ENCODE measurements at regions not wholly inside any gene's neighbourhood (a gene's known extent, or its start where the extent isn't known, plus 50 kb on each side); places are given as distances from the start of the nearest gene placed in this dataset.

DNA sequence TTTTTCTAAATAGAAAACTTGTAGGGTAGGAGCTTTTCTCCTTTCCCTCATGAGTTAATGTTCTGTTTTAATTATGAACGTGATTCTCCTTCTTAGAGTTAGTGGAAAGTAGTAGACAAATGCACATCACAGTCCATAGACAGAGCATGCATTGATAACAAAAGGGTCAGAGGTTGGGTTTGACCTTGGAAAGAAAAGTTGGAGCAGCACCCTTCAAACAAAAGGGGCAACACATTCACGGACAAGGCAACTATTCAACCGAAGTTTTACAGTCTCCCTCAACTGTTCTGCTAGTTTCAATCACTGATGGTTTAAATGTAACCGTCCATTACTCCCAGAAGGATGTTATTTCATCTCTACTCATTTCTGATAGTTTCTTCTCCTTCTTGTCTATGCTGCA lies 103.4 kb upstream of the MAOA start:
- TF ChIP-seq BHLHE40 (IDR thresholded peaks at IDR 0.05; ENCODE audit: borderline replicate concordance) (no peak), SUZ12 (IDR thresholded peaks at IDR 0.05) (no peak), LEF1 (IDR thresholded peaks at IDR 0.05; ENCODE audit: borderline replicate concordance) (no peak), NFRKB (IDR thresholded peaks at IDR 0.05) (no peak), FOXA1 (IDR thresholded peaks at IDR 0.05) (no peak), HDGF (IDR thresholded peaks at IDR 0.05; ENCODE audit: borderline replicate concordance) (no peak), ELF4 (IDR thresholded peaks at IDR 0.05) (no peak), CTBP1 (IDR thresholded peaks at IDR 0.05; ENCODE audit: borderline replicate concordance) (no peak), SP1 (IDR thresholded peaks at IDR 0.05) (no peak), L3MBTL2 (conservative IDR thresholded peaks at IDR 0.05) (no peak), FOXM1 (IDR thresholded peaks at IDR 0.05; ENCODE audit: borderline replicate concordance) (no peak), ARNT (IDR thresholded peaks at IDR 0.05) (no peak), FOXK2 (IDR thresholded peaks at IDR 0.05) (no peak), TARDBP (IDR thresholded peaks at IDR 0.05) (no peak), ZNF384 (IDR thresholded peaks at IDR 0.05) (no peak)
- TF ChIP-seq, protein P1, sequence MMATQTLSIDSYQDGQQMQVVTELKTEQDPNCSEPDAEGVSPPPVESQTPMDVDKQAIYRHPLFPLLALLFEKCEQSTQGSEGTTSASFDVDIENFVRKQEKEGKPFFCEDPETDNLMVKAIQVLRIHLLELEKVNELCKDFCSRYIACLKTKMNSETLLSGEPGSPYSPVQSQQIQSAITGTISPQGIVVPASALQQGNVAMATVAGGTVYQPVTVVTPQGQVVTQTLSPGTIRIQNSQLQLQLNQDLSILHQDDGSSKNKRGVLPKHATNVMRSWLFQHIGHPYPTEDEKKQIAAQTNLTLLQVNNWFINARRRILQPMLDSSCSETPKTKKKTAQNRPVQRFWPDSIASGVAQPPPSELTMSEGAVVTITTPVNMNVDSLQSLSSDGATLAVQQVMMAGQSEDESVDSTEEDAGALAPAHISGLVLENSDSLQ (IDR thresholded peaks at IDR 0.05) = no peak
- CTCF ChIA-PET = no interaction called here
- DNase-seq (ENCODE audit: extremely low spot score) = no peak
- POLR2A ChIA-PET = no interaction called here

DNA sequence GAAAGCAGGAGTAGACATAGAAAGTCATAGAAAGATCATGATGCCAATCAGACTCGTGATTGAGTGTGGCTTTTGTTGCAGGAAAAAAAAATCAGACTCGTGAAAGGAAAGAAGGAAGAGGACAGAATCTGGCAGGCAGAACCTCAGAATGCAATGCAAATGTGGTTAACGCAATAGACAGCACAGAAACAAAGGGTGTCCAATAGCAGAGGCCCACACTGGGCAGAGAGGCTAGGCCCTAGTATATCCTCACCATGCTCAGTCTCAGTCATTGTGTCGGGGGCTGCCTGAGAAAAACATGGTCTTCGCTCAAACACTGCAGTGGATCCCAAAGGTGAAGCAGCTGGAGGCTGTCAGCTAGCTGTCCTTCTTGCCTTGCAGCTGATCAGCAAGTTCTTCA lies 102.8 kb upstream of the MAOA start:
- DNase-seq (ENCODE audit: extremely low spot score) = no peak
- CTCF ChIA-PET = no interaction called here
- POLR2A ChIA-PET = no interaction called here
- no peak for TF ChIP-seq SP1 (IDR thresholded peaks at IDR 0.05)
- TF ChIP-seq CTBP1 (IDR thresholded peaks at IDR 0.05; ENCODE audit: borderline replicate concordance) = no peak
- no peak for TF ChIP-seq ELF4 (IDR thresholded peaks at IDR 0.05)
- no peak for TF ChIP-seq ARNT (IDR thresholded peaks at IDR 0.05)
- TF ChIP-seq, protein P1 (IDR thresholded peaks at IDR 0.05) = no peak
- TF ChIP-seq LEF1 (IDR thresholded peaks at IDR 0.05; ENCODE audit: borderline replicate concordance) = no peak
- TF ChIP-seq FOXK2 (IDR thresholded peaks at IDR 0.05) = no peak
- no peak for TF ChIP-seq FOXA1 (IDR thresholded peaks at IDR 0.05)
- no peak for TF ChIP-seq NFRKB (IDR thresholded peaks at IDR 0.05)
- no peak for TF ChIP-seq TARDBP (IDR thresholded peaks at IDR 0.05)
- TF ChIP-seq HDGF (IDR thresholded peaks at IDR 0.05; ENCODE audit: borderline replicate concordance) = no peak
- TF ChIP-seq ZNF384 (IDR thresholded peaks at IDR 0.05) = no peak
- TF ChIP-seq SUZ12 (IDR thresholded peaks at IDR 0.05) = no peak

DNA sequence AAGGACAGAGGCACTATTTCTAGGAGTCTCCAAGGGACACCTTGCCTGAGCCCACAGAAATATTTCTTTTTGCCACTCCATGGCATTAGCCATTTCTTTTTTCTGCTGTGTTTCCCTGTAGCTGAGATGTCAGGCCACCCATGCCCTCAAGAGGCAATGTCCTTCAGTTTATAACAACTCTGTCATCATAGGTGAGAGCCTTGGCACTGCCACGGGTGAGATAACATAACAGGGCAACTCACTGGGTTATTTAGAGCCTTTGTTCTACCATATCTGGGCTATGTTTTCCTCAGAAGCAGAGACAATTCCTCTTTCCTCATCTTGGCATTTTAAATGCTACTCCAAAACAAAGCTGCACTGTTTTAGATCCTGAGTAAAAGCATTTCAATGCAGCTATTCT lies 99.9 kb upstream of the MAOA start:
- DNase-seq (ENCODE audit: extremely low spot score) = no peak
- ChIA-PET CTCF (no interaction called here), POLR2A (no interaction called here)
- TF ChIP-seq SUZ12 (IDR thresholded peaks at IDR 0.05) = no peak
- TF ChIP-seq L3MBTL2 (conservative IDR thresholded peaks at IDR 0.05) = no peak
- no peak for TF ChIP-seq BHLHE40 (IDR thresholded peaks at IDR 0.05; ENCODE audit: borderline replicate concordance)
- TF ChIP-seq FOXK2 (IDR thresholded peaks at IDR 0.05) = no peak
- no peak for TF ChIP-seq ELF4 (IDR thresholded peaks at IDR 0.05)
- no peak for TF ChIP-seq ZNF384 (IDR thresholded peaks at IDR 0.05)
- TF ChIP-seq, protein P1 (IDR thresholded peaks at IDR 0.05) = no peak
- TF ChIP-seq HDGF (IDR thresholded peaks at IDR 0.05; ENCODE audit: borderline replicate concordance) = no peak
- no peak for TF ChIP-seq FOXM1 (IDR thresholded peaks at IDR 0.05; ENCODE audit: borderline replicate concordance)
- no peak for TF ChIP-seq SP1 (IDR thresholded peaks at IDR 0.05)
- TF ChIP-seq NFRKB (IDR thresholded peaks at IDR 0.05) = no peak
- no peak for TF ChIP-seq FOXA1 (IDR thresholded peaks at IDR 0.05)
- no peak for TF ChIP-seq ARNT (IDR thresholded peaks at IDR 0.05)
- TF ChIP-seq LEF1 (IDR thresholded peaks at IDR 0.05; ENCODE audit: borderline replicate concordance) = no peak
- no peak for TF ChIP-seq TARDBP (IDR thresholded peaks at IDR 0.05)

DNA sequence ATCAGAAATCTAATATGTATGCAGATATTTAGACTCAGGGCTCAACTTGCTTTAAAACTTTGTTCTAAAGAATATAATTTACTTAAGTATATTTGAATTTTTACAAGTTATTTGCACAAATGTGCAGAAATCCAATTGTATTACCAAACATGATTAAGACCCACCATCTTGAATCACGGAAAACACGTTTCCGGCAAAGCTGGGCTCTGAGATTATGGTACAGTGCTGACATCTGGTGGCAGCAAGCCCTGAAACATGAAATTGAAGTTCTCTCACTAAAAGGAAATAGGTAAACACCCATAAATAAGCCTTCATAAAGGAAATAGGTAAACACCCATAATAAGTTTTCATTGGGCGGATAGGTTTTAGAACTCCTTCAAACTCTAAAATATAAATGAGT lies 98.3 kb upstream of the MAOA start:
- ChIA-PET POLR2A (no interaction called here), CTCF (interaction anchor here (0.7 to 1.2 kb wide), 2 partner anchors 41 to 209 kb away, joined by 3 to 5 read pairs; no protein-coding TSS in a partner anchor)
- peak; percentile 46 for DNase-seq (ENCODE audit: extremely low spot score)
- TF ChIP-seq ARNT (IDR thresholded peaks at IDR 0.05) (no peak), L3MBTL2 (conservative IDR thresholded peaks at IDR 0.05) (no peak)

DNA sequence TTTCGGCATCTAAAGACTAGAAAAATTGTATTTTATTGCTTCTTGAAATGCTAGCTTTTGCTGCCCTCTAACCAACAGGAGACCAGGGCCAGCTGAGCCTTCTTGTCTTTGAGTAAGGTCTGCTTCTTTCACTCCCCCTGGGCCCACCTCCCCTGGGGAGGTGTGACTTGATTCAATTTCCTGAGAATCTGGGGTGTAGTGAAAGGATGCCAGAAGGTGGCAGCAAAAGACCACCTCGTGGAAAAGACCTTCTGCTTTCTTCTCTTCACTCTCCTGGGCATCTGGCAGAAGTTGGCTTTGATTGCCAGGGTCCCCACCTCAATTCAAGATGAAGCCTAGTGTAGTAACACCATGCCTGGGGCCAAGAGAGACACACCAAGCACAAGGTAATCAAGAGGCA lies 96.5 kb upstream of the MAOA start:
- CTCF ChIA-PET = interaction anchor here (0.7 to 1.5 kb wide), 3 partner anchors 188 to 192 kb away, joined by 4 to 5 read pairs (median 5); no protein-coding TSS in a partner anchor
- POLR2A ChIA-PET = no interaction called here
- TF ChIP-seq FOXK2 (IDR thresholded peaks at IDR 0.05) (no peak), FOXA1 (IDR thresholded peaks at IDR 0.05) (no peak), CTBP1 (IDR thresholded peaks at IDR 0.05; ENCODE audit: borderline replicate concordance) (no peak), LEF1 (IDR thresholded peaks at IDR 0.05; ENCODE audit: borderline replicate concordance) (no peak), ARNT (IDR thresholded peaks at IDR 0.05) (no peak), SUZ12 (IDR thresholded peaks at IDR 0.05) (no peak), ZNF384 (IDR thresholded peaks at IDR 0.05) (no peak), ELF4 (IDR thresholded peaks at IDR 0.05) (no peak), BHLHE40 (IDR thresholded peaks at IDR 0.05; ENCODE audit: borderline replicate concordance) (no peak), TARDBP (IDR thresholded peaks at IDR 0.05) (no peak), FOXM1 (IDR thresholded peaks at IDR 0.05; ENCODE audit: borderline replicate concordance) (no peak), NFRKB (IDR thresholded peaks at IDR 0.05) (no peak)
- TF ChIP-seq, protein P1 (IDR thresholded peaks at IDR 0.05) = no peak
- peak; percentile 27 for DNase-seq (ENCODE audit: extremely low spot score)

All from HEK293T (cell line).